ENCODE measurements at regions not wholly inside any gene's neighbourhood (a gene's known extent, or its start where the extent isn't known, plus 50 kb on each side); places are given as distances from the start of the nearest gene placed in this dataset.

DNA sequence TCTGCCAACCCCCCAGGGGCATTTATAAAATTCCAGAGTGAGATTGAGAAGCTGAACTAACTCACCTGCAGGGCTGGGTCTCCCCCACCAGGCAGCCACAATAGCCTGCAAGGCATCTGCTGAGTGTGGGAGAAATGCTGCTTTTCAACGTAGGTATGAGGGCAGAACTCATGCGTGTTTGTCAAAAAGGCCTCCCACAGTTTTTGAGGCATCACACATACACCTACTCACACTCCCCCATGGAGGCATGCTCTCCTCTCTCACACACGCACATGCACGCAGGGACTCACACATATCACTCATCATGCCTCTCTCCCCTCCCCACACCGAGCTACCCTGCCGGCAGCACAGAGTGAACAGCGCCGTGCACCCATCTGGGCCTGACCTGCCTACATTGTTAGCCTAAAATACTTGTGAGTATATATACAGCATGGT lies 390.5 kb downstream of the FGF9 start:
- TF ChIP-seq POLR2A (IDR thresholded peaks at IDR 0.05) (no peak), POLR2AphosphoS5 (IDR thresholded peaks at IDR 0.05) (no peak), EP300 (IDR thresholded peaks at IDR 0.05) (no peak)
- TF ChIP-seq, protein P1, sequence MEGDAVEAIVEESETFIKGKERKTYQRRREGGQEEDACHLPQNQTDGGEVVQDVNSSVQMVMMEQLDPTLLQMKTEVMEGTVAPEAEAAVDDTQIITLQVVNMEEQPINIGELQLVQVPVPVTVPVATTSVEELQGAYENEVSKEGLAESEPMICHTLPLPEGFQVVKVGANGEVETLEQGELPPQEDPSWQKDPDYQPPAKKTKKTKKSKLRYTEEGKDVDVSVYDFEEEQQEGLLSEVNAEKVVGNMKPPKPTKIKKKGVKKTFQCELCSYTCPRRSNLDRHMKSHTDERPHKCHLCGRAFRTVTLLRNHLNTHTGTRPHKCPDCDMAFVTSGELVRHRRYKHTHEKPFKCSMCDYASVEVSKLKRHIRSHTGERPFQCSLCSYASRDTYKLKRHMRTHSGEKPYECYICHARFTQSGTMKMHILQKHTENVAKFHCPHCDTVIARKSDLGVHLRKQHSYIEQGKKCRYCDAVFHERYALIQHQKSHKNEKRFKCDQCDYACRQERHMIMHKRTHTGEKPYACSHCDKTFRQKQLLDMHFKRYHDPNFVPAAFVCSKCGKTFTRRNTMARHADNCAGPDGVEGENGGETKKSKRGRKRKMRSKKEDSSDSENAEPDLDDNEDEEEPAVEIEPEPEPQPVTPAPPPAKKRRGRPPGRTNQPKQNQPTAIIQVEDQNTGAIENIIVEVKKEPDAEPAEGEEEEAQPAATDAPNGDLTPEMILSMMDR (IDR thresholded peaks at IDR 0.05) = no peak
